Stimulated activated CD4-positive, alpha-beta T cell treated with anti-CD3 and anti-CD28 coated beads, Interleukin-1b, Interleukin-23, amount 100 ng/mL, for 24 hours (primary cell): ENCODE measurements at regions not wholly inside any gene's neighbourhood (a gene's known extent, or its start where the extent isn't known, plus 50 kb on each side); places are given as distances from the start of the nearest gene placed in this dataset.

Source experiments
- DNase-seq, 4 experiments: peaks; one replicate each; pipeline ENCODE4 v3.0.0-alpha.2; 2020; ENCODE audit warnings: low read depth in 4 of 4, low spot score in 1 of 4

DNA sequence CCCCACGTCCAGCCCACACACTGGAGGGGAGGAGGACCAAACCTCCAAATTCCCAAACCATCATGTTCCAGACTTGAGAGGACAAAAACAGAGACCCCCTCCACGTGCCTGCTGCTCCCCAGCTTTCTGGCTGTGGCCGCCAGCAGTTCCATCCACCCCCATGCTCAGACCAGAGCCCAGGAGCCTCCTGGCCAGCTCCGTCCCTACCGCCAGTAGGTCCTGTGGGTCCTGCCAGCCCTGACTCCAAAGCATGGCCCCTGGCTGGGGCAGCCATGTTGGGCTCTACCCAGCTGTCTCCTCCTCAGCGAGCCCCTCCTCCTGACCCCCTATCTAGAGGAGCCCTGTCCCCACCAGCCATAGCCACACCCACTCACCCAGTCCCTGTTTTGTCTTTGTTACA is 227.3 kb upstream of the RTL1 start:
- no peak for DNase-seq

DNA sequence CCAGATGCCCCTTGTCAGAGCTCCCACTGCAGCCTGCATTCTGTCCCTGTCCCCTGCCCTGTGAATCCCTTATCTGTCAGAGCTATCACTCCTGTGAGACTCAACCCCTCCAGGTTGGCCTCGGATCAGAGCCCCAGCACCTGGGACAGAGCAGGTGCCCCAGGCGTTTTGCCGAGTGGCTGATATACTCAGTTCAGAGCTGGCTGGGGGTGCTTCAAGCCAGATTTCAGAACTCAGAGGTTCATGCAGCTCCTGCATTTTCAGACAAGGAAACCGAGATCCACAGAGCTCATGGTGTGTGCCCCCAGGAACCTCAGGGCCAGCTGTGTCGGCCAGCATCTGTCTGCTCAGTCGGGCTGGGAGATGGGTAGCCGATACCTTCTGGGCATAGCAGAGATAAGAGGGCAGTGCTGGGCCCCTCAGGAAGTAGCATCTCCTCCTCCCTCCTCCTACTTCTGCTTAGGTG is 228.0 kb upstream of the RTL1 start:
- no peak for DNase-seq

DNA sequence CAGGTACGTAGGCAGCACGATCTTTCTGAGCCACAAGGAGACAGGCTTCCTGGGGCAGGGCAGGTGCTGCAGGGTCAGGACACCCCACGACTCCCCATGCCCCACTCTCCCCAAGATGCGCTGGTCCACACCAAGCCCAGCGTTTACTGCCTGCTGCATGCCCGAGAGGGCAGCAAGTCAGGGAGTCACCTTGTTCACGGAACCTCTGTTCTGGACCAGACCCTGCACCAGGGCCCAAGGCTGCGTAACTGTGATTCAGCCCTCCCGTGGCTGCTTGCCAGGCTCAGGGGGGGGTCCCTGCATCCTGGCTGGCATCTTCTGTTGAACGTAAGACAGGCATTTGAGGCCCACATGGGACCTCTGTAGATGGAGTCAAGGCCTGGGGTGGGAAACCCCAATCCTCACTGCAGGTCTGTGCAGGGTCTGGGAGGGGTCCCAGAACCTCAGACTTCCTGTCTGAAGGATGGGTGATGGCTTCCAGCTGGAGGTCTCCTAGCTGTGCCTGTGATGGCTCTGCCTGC is 228.6 kb upstream of the RTL1 start:
- DNase-seq = no peak

DNA sequence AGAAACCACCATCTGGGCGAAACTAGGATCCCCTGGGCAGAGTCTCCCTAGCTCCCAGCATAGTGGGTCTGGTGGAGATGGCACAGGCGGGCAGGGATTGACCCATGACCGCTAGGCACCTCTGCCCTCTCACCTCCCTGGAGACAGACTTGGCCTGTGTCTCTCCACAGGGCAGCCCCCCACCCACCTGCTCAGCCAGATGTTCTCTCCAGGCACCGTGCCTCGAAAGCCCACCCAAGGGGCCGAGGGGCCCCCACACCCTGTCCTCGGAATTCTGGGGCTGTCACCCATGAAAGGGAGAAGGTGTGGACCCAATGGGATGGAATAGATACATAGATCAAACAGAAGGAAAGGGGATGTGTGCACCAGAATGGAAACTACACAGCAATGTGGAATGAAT is 229.1 kb upstream of the RTL1 start:
- no peak for DNase-seq

DNA sequence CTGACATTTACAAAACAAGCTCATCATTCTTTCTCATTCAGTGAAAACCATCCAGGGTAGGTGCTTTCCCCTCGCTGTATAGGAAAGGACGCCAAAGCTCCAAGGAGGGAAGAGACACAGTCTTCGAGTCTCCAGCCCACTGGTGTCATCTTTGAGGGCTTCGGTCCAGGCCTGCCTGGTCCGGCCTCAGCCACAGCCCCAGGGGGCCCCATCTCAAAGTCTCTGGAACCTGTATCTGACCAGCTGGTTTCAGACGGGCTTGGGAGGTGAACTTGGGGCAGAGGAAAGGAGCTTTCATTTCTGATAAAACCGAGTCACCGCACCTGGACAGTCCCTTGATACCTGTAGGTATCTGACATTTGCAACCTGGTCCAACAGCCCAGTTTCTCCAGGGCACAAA is 229.5 kb upstream of the RTL1 start:
- DNase-seq = no peak

DNA sequence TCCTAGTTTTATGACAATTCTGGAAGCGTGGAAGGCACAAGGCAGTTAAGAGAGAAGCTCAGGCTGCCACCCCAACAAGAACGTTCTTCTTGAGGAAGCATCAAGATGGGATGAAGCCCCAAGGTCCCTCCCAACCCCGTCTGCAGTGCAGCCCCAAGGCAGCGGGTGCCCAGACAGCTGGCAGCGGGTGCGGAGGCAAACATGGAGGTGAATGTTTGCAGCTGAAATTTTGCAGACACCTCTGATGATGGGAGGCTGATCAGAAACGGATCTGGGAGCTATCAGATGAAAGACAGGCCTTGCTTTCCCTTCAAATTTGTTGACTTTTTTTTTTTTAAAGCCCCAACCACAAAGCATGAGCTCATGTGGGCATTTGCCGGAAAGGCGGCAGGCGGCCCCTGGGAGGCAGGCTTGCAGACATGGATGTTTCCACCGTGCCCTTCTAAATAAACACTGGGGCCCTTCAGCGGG is 230.7 kb upstream of the RTL1 start:
- DNase-seq = no peak

DNA sequence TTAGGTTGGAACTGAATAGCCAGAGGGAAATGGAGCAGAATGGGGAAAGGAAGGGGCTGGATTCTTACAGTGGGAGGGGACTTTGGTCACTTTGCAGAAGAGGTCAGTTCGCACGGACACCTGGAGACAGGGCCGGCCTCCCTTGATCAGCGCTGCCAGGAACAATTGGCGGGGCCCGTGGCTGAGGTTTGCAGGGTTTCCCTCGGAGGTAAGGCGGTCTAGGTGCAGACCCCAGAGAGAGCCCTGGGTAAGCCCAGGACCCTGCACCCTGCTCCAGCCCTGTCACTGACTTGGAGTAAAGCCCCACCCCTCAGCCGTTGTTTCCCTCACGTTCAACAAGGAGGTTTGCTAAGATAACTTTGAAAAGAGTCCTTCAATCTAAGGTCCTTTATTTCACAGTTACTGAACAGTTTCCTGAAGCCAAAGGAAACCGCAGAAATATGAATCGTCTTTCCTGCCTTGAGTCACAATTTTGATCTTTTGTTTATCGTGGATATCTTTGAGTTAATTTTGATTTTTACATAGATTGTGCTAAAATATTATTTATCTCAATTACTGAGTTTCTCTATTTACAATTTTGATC is 231.4 kb upstream of the RTL1 start:
- no peak for DNase-seq

DNA sequence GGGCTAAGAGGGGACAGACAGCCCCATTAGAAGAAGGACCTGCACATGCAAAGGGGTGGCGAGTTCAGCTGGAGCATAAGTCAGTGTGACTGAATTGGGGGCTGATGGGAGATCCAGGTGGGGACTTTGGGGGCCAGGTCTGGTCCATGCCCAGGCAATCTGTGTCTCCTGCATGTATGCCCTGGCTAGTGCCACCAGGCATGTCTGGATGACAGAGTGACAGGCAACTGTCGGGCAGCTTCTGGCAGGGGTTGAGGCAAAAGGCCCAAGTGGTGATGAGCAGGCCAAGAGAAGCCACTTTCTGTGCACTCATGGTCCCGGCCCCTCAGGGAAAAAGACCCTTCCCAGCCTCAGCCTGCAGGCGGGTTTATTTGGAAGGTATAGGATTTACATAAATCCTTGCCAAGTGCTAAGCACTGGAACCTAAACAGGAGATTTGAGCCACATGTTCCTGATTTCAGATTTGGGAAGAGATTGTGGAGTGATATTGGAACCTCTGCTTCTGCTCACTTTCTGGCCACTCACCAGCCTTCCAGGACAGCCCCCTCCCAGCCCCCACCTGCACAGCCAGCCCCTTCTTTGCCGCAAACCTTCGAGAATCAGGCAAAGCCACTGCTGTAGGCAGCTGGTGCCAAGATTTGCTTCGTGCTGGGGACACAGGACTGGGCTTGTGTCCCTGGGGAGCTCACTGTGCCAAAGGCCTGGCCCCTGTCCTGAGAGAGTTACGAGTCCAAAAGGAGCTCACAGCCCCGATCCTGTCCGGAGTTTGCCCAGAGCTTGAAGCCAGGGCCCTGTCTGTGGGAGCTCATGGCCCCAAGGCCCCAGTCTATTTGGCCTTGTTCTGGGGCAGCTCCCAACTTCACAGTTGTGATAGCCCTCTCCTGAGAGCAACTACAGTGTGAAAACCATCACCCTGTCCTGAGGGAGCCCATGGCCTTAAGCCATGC is 232.5 kb upstream of the RTL1 start:
- no peak for DNase-seq

DNA sequence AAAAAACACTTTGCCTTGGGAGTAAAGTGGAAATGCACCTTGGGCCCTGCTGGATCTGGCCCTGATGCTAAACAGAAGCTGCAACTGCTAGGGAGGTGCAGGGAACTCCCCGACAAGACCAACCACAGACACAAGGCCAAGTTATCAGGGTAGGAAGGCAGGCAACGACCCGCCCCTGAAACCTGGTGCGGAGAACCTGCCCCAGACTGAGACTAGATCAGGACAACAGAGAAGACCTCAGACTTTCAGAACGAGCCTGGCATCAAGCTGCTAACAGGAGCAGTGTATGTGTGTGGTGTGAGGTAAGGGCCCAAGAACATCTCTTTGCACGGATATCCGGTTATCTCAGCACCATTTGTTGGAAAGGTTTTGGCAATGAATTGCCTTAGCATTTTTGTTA is 233.7 kb upstream of the RTL1 start:
- no peak for DNase-seq

DNA sequence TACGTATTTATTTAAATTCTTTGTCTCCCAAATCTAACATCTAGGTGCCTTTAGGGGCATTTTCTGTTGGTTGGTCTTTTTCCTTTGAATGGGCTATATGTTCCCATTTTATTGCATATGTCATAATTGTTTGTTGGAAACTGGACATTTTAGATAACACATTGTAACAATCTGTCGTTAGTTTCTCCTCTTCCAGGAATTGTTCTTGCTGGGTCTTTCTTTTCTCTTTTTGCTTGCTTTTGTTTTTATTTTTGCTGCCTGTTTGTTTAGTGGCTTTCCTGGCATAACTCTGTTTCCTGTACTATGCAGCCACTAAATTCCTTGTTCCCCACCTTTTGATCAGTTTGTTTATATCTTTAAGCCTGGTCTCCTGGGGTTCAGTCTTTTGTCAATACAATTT is 244.3 kb upstream of the RTL1 start:
- no peak for DNase-seq

DNA sequence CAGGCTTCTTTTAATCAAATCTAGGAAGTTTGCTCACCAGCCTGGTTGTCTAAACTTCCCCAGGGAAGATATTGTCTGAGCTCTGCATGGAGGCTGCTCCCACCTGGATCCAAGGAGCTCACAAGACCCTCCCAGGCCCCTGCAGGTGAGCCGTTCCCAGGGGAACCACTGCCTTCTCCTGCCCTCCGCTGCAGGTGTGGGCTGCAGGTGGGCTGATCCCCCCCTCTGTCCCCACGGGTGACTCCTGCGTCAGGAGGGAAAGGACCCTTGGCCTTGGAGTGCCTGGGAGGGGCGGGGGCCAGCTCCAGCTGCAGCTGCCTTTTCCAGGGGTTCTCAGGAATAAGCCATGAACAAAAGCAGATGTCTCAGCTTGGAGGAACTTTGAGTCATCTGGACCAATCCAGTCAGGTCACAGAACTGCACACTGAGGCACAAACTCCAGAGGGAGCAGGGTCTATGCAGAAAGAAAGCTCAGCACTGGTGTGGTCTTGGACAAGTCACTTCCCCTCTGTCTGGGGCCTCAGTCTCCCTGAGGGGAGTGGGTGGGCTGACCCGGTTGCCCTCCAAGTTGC is 246.6 kb upstream of the RTL1 start:
- no peak for DNase-seq

DNA sequence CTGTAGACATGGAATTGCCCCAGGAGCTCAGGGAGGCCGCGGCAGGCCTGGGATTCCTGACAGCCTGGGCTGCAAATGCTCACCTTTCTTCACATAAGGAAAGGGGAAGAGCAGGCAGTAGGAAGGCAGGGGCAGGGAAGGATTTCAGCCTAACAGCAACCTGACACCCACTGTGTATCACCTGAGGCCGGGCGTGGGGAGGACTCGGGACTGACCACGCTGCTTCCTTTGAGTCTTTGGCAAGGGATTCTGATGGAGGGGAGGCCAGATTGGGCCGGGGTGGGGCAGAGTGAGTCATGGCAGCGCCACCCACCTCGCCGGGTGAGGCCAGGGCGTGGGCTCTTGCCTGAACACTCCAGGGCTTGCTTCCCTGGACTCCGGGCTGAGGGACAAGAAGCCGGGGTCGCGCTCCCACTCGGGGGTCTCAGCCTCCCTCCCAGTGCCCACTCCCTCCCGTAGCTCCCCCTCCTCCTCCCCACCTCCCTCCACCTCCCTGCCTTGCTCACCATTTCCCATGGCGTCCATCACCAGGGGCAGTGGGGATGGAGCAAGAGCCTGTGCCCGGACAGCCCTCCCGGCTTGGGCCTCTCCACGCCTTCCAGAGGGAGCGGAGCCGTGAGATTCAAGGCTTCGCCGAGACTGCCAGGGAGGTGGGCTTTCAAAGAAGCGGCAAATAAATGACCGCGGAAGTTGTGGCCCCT is 247.9 kb upstream of the RTL1 start:
- DNase-seq = no peak

DNA sequence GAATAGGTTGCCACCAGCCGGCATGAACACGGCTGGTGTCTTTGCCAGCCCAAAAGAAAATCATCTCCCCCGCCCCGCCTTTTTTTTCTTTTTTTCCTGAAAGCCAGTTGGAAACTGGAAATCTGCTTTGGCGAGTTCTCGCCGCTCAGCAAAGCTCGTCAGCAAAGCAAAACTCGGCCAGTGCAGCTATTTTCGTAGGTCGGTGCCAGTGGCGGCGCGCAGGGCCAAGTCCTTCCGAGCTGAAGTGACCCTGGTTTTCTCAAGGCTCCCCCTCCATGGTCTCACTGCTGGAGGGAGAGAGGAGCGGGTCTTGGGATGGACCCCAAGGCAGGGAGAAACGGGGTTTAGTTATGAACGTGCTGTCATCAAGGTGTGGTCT is 248.4 kb upstream of the RTL1 start:
- DNase-seq = no peak

DNA sequence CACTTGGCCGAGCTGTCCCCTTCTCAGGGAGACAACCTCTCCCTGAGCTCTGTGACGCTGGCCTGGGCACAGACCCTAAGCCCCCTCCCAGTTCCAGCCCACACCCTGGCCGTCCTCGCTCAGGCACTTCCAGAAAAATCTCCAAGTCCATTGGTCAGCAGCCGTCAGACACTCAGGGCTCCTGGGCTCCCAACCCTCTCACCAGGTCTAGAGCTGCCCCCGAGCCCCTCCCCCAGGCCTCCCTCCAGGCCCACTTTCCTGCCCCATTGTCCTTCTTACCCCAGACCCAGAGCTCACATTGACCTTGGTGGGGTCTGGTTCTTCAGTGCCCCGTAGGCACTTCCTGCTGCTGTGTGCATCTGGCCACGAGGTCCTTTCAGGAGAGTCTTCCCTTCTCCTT is 249.3 kb upstream of the RTL1 start:
- no peak for DNase-seq

DNA sequence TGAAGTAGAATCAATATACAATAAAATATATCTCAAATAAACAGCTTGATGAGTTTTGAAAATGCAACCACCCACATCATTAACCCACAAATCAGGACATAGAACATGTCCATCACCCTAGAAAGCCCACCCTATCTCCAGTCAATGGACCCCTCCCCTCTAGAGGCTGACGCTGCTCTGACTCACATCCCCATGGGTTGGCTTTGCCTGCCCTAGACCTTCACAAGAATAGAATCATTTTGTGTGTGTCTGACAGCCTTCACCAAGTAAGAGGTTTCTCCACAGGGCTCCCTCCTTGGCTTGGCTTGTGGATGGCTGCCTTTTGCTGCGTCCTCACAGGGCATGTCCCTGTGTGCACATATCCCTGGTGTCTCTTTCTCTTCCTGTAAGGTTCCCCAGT is 250.2 kb upstream of the RTL1 start:
- DNase-seq = no peak

DNA sequence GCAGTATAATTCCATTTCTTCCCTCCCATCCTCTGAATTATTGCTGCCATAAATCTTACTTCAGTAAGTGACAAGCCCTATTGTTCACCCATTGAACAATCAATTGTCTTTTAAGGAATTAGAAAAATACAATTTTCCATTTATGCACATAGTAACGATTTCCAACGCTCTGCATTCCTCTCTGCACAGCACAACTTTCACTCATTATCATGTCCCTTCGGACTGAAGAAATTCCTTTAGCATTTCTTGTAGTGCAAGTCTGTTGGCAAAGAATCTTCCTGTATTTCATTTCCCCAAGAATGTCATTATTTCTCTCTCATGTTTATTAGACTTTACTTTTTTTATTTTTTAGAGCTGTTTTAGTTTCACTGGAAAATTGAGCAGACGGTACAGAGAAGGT is 252.1 kb upstream of the RTL1 start:
- DNase-seq = no peak

DNA sequence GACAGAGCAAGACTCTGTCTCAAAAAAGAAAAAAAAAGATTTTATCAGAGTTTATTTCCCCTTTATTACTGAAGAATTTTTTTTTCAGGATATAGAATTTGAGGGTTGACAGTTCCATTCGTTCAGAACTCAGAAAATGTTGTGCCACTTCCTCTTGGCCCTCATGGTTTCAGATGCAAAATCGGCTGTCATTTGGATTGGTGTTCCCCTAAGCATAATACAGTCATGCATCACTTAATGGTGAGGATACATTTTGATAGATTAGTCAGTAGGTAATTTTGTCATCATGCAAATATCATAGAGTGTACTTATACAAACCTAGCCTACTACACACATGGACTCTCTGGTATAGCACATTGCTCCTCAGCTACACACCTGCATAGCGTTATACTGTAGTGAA is 263.9 kb upstream of the RTL1 start:
- DNase-seq = no peak

DNA sequence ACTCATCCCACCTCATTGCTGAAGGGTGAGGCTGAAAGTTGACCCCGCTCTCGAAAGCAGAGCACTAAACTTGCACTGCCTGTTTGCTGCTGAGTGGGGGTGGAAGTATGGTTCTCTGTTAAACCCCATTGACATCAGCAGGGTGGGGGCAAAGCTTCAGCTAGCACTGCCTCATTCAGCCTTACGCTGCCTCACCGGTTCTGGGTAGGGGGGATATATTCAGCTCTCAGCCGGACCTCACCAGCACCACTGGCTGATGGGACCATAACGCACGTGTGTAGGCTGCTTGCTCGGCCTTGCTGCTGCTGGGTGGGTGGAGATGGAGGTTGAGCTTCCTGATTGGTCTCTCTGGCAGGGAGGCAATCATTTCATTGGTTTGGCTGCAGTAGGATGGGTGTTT is 265.7 kb upstream of the RTL1 start:
- no peak for DNase-seq

DNA sequence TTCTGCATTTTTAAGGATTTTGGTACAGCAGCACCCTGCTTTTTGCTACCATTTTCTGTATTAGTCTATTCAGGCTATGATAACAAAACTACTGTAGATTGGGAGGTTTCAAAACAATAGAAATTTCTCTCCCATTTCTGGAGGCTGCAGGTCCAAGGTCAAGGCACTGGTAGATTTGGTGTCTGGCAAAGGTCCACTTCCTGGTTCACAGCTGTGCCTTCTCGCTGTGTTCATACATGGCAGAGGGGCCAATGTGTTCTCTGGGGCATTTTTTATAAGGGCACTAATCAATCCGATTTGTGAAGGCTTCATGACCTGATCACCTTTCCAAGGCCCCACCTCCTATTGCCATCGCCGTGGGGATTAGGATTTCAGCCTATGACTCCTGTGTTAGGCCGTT is 268.1 kb upstream of the RTL1 start:
- no peak for DNase-seq

DNA sequence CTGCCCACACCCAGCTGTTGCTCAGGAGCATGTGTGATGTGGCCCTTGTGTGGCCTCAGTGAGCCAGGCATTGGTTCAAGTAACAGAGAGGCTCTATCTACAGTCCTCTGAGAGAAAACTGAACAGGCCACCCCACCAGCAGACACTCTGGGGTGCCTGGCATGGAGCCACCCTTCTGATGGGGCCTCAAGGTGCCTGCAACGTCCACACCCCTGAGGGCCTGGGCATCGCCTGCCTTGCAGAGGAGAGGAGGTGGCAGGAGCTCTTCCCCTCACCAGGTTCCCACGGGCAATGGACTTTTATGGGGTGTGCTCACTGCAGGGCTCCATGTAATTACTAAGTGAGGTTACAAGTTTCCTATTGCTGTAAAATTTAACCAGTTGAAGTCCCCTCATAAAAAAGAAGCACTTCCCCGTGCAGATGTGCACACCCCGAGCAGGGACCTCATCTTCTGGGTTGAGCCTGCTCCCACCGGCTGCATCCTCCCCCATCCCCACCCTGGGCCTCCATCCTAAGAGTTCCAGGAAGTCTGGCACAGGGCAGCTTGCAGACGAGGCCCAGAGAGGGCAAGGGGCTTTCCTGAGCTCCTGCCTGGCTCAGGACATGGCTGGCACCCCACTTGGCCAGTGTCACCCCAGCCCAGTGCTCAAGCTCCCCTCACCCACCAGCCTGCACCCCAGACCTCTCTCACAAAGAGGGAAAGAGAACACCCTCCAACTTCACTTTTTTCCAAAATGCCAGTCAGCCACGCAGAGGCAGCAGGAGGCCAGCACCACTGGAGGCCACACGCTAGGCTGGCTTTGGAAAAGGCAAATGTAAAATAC is 270.4 kb upstream of the RTL1 start:
- DNase-seq = no peak

DNA sequence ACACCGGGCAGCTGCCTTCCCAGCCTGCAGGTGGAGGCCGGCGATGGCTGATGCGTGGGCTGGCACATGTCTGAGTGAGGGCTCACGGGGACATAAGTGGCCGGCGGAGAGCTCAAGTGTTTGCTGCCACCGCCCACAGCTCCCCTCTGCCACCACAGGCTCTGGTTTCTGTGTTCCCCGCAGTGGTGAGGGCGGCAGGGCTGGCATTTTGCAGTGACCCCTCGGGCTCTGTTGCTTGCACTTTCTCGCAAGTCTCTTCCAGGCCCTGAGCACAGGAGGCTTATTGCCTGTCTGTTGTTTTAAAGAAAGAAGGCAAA is 271.0 kb upstream of the RTL1 start:
- no peak for DNase-seq
